NK-92 treated with Interleukin-12 subunit alpha and Interleukin-12 subunit beta, amount 100 ng/mL, for 24 hours (cell line): ENCODE measurements at regions not wholly inside any gene's neighbourhood (a gene's known extent, or its start where the extent isn't known, plus 50 kb on each side); places are given as distances from the start of the nearest gene placed in this dataset.
"Not testable (repeated sequence)": the region's sequence is repeated elsewhere in the genome, so short reads cannot be mapped to it uniquely, and the experiment has no call there.

ENCODE experiments used
- DNase-seq: peaks from one replicate; lab custom pipeline; 2025; lab: John Stamatoyannopoulos, UW

DNA sequence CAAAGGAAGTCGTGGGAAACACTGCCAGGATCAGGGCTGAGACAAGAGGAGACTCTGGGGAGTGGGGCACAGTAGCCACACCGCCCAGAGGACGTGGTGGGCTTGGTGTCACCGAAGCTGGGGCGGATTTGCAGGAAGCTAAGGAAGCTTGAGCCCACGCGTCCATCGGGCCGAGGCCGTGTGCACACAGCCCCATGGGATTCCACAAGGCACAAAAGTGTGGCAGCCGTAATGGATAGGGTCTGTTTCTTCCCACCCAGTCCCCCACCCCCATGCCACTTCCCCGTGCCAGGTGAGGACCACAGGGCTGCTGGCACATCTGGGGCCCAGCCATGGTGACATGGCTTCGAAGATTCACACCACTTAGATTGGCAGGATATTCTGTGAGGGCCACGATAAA, 153.2 kb upstream of the SPACA7 start:
- DNase-seq = no peak

GRCh38 chr13:112223929-112224328, 152.2 kb upstream of the SPACA7 start:
- not testable (repeated sequence) for DNase-seq

DNA sequence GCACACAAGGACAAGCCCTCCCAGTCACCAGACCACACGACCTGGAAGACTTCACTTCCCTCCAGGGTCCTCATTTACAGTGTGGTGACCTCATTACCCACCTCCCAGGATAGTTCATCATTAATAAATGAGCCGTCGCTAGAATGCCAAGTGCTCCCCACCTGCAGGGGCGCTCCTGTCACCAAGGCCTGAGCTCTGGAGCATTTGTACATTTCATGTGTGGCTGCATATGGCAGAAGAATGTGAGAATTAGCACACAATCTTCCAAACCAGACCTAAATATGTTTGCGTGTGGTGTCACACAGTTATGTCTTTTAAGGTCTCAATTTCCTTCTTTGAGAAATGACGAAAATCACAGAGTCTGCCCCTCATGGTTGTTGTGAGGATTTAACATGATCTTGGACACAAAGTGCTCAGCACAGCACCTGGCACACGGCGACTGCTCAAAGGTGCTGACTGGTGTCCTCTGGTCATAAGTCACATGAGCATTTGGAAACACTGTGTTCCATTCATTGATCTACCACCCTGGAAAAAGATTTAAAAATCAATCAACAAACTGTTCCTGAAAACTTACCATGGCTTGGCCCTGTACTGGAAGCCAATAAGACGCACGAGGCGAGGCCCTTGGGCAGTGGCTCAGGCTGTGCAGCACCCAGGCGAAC, 150.6 kb upstream of the SPACA7 start:
- no peak for DNase-seq

DNA sequence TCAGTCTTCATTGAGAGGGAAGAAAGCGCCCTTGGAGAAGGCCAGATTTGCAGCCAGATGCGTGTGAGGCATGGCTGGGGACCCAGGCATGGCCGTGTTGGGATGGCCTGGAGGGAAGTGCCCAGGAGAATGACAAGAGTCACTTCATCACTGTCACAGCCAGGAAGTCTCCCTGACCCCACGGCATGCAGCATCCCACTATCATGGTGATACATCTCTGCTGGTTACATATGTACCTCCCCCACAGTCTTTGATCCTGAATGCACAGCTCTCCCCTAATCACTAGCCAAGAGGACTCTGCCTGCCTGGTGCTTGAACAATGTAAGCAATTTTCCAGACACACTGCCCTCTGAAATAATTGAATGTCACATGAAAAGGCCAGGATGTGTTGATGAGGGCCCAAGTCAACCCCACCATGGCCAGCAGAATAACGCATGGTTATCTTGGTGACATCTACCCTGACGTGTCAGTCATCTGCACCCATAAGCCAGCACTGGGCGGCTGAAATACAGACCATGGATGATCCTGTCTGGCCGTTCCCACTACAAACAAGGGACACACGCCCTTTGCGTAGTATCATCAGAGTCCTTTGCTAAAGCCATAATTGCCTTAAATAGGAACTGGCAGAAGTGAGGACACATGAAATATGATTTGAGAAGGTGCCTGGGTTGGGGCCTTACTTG, 149.7 kb upstream of the SPACA7 start:
- DNase-seq = no peak

GRCh38 chr13:112227031-112227430, 149.1 kb upstream of the SPACA7 start:
- DNase-seq = no peak

DNA sequence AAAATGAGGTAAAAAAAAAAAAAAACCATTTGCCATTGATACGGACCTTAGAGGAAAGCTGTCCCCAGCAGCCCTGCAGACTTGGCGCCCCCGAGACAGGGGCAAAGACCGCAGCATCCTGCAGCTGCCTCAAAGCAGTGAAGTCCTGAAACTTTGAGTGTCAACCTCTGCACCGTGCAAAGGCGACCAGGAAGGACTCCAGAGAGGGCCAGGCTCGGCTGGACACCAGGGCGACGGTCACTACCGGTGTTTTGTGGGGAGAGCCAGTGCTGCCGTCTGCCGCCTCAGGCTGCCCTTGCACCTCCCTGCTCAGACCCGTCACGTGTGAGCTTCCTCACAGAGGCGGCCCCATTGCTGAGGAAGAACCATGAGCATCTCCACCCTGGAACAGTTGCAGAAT, 146.7 kb upstream of the SPACA7 start:
- no peak for DNase-seq

GRCh38 chr13:112229992-112230872, 145.9 kb upstream of the SPACA7 start:
- DNase-seq = no peak

GRCh38 chr13:112231451-112232083, 144.6 kb upstream of the SPACA7 start:
- no peak for DNase-seq

- no peak for DNase-seq
Observed at GRCh38 chr13:112233256-112233655, 142.9 kb upstream of the SPACA7 start.

DNA sequence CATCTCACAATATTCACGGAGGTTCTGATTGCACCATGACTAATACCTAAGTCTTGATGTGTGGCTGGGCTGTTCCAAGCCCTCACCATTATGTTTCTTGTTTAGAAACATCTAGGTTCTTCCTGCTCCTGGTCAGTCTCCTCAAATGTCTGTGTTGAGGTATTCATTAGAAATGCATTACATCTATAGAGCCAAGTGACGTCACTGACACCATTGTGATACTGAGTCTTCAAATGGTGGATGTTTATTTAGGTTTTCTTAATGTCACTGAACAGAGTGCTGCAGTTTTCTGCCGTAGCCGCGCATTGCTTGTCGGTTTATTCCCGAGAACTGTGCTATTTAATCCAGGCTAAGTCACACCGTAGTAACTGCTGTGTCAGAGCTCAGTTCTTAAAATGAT, 142.4 kb upstream of the SPACA7 start:
- no peak for DNase-seq

- DNase-seq = no peak
Observed at GRCh38 chr13:112234131-112234875, 141.9 kb upstream of the SPACA7 start.

DNA sequence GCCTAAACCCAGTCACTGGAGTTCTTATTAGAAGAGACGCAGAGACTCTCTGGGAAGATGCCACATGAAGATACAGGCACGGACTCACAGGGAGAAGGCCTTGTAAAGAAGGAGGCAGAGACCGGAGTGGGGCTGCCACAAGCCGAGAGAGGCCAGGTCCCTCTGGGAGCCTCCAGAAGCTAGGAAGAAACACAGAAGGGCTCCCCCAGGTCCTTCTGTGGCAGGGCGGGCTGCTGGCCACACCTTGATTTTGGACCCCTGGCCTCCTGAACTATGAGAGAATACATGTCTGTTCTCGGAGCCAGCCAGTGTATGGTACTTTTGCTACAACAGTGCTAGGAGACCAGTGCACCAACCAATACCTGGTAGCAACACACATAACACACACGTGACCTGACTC, 140.1 kb upstream of the SPACA7 start:
- no peak for DNase-seq

GRCh38 chr13:112236539-112237197, 139.5 kb upstream of the SPACA7 start:
- no peak for DNase-seq

DNA sequence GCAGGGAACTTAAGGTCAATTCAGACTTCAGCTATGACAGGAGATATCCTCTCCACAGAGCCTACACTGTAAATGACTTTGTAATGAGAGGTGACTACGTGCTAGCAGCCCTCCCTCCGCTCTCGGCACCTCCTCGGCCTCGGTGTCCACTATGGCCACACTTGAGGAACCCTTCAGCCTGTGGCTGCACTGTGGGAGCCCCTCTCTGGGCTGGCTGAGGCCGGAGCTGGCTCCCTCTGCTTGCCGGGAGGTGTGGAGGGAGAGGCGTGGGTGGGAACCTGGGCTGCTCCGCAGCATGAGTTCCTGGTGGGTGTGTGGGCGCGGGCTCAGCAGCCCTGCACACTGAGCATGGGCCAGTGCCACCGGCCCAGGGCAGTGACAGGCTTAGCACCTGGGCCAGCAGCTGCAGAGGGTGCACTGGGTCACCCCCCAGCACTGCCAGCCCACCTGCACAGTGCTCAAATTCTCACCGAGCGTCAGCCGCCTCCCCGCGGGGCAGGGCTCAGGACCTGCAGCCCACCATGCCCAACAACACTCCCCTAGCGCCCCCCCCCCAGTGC, 137.6 kb upstream of the SPACA7 start:
- DNase-seq = no peak

GRCh38 chr13:112240076-112240475, 136.1 kb upstream of the SPACA7 start:
- no peak for DNase-seq

- no peak for DNase-seq
Observed at GRCh38 chr13:112241288-112241687, 134.9 kb upstream of the SPACA7 start.

DNA sequence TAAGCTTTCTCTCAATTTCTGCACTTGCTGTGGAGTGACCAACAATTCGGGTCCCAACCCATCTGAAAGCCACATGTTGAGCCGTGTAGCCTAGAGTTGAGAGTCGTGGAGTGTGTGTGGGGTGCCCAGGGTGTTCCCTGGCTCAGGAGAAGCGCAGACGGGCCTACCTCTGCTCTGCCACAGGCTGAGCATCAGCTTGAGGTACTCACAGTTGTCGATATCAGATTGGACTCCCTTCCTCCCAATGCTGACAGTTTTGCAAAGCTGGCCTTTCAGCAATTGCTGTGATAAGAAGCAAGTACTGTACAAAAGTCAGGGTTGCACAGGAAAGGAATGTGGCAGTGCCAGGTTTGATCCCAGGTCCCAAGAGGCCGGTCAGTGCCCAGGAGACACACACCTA, 133.4 kb upstream of the SPACA7 start:
- no peak for DNase-seq

DNA sequence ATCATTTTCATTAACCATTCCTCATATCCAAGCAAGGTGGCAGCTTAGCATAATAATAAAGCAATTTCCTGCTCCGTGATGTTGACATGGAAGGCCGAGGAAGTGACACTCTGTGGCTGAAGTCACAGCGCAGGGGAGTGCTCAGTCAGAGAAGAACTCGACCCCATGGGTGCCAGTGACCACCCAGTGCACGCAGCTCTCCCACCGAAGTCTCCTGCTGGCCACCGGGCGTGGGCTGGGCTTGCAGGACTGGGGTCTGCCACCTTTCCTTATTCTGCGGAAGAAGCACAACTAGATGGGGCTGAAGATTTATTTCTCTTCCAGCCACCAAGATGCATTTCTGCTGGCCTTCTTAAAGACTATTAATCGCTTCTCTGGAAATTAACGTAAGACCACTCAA, 132.1 kb upstream of the SPACA7 start:
- DNase-seq = no peak

- no peak for DNase-seq
Observed at GRCh38 chr13:112244495-112245177, 131.5 kb upstream of the SPACA7 start.

- DNase-seq = no peak
Observed at GRCh38 chr13:112245179-112245724, 130.9 kb upstream of the SPACA7 start.
